Keratinocyte (primary cell): ENCODE measurements at regions not wholly inside any gene's neighbourhood (a gene's known extent, or its start where the extent isn't known, plus 50 kb on each side); places are given as distances from the start of the nearest gene placed in this dataset.

ENCODE experiments used
- DNase-seq: peaks from one replicate; pipeline ENCODE4 v3.0.0-alpha.2; 2011; ENCODE audit warnings: low read depth, missing footprints, low spot score
- FAIRE-seq: peaks from 2 replicates; lab custom pipeline; 2011; peaks lifted over from hg19 to GRCh38; lab: Jason Lieb, UNC
- H2AFZ ChIP-seq: 2 replicates; pipeline ENCODE4 v1.6.0; 2012; ENCODE audit warnings: low read length, control low read depth, inconsistent platforms; ENCODE audit not compliant: control insufficient read depth
- H3K27ac ChIP-seq: 2 replicates; pipeline ENCODE4 v1.5.1; 2011; ENCODE audit warnings: low read length; ENCODE audit not compliant: control insufficient read depth, insufficient read depth
- H3K27me3 ChIP-seq: 3 replicates; pipeline ENCODE4 v1.6.0; 2011; ENCODE audit warnings: low read length; ENCODE audit not compliant: control insufficient read depth, insufficient read depth; ENCODE audit errors: extremely low read depth
- H3K36me3 ChIP-seq, 2 experiments: 2 replicates in 1 of 2; 3 replicates in 1 of 2; pipeline ENCODE4 v1.5.1; 2011; ENCODE audit warnings: low read length in 2 of 2, mild to moderate bottlenecking in 1 of 2; ENCODE audit not compliant: control insufficient read depth in 2 of 2, insufficient read depth in 2 of 2; ENCODE audit errors: extremely low read depth in 1 of 2
- H3K4me1 ChIP-seq: 3 replicates; pipeline ENCODE4 v1.5.1; 2011; ENCODE audit warnings: low read length; ENCODE audit not compliant: control insufficient read depth, insufficient read depth; ENCODE audit errors: extremely low read depth
- H3K4me2 ChIP-seq: 3 replicates; pipeline ENCODE4 v1.6.0; 2011; ENCODE audit warnings: low read depth, low read length; ENCODE audit not compliant: control insufficient read depth, insufficient read depth; ENCODE audit errors: extremely low read depth
- H3K4me3 ChIP-seq, 3 experiments: fragments of 200-600 bp in 1 of 3; sonication (generic) in 1 of 3; 2 replicates in 2 of 3; 3 replicates in 1 of 3; pipeline ENCODE4 v1.5.1; 2011 to 2016; ENCODE audit warnings: low read length in 3 of 3, mild to moderate bottlenecking in 3 of 3, control low read depth in 2 of 3, inconsistent platforms in 1 of 3, low read depth in 1 of 3, mixed read lengths in 1 of 3, mixed run types in 1 of 3, moderate library complexity in 1 of 3; ENCODE audit not compliant: control insufficient read depth in 2 of 3, insufficient read depth in 2 of 3; ENCODE audit errors: extremely low read depth in 1 of 3
- H3K79me2 ChIP-seq: 2 replicates; pipeline ENCODE4 v1.6.0; 2012; ENCODE audit warnings: low read length; ENCODE audit not compliant: control insufficient read depth, insufficient read depth
- H3K9ac ChIP-seq: 3 replicates; pipeline ENCODE4 v1.6.0; 2011; ENCODE audit warnings: low read length; ENCODE audit not compliant: control insufficient read depth, insufficient read depth; ENCODE audit errors: extremely low read depth
- H3K9me1 ChIP-seq: 3 replicates; pipeline ENCODE4 v1.6.0; 2011; ENCODE audit warnings: low read length; ENCODE audit not compliant: control insufficient read depth, insufficient read depth; ENCODE audit errors: extremely low read depth
- H3K9me3 ChIP-seq: 2 replicates; pipeline ENCODE4 v1.5.1; 2012; ENCODE audit warnings: low read depth, low read length; ENCODE audit not compliant: control insufficient read depth
- H4K20me1 ChIP-seq: 3 replicates; pipeline ENCODE4 v1.6.0; 2011; ENCODE audit warnings: low read length; ENCODE audit not compliant: control insufficient read depth, insufficient read depth; ENCODE audit errors: extremely low read depth
- CTCF ChIP-seq, 3 experiments: IDR thresholded peaks in 1 of 3; conservative IDR thresholded peaks in 1 of 3; optimal IDR thresholded peaks in 1 of 3; 2 replicates in 2 of 3; 3 replicates in 1 of 3; pipeline versions ENCODE3 to v1.5.1; 2011; ENCODE audit warnings: low read length in 3 of 3, mild to moderate bottlenecking in 3 of 3, moderate library complexity in 2 of 3, control low read depth in 1 of 3, inconsistent platforms in 1 of 3; ENCODE audit not compliant: insufficient read depth in 2 of 3; ENCODE audit errors: extremely low read depth in 1 of 3
- EZH2 ChIP-seq: IDR thresholded peaks from one replicate; pipeline ENCODE4 v1.6.1; 2012; ENCODE audit warnings: inconsistent platforms, mild to moderate bottlenecking, low read length, moderate library complexity
- dilution Hi-C: fragments of 300-500 bp; cut with MboI; formaldehyde crosslinking; loops from one replicate; pipeline ENCODE4 v1.7.0; 2020; ENCODE audit warnings: low sequenced_read_pairs; ENCODE audit not compliant: extremely low pct_ligation_motif_present

- Histone ChIP-seq H3K4me3 (no peak overlapping the region), H3K36me3 (no peaks in the 10 kb centered on the region), H3K4me1 (no peaks in the 10 kb centered on the region), H3K9me1 (no peaks in the 10 kb centered on the region), H3K9ac (no peak overlapping the region), H3K9me3 (no peaks in the 10 kb centered on the region), H3K4me2 (no peak overlapping the region), H3K27ac (no peak overlapping the region), H2AFZ (no peak overlapping the region), H4K20me1 (no peaks in the 10 kb centered on the region), H3K27me3 (no peaks in the 10 kb centered on the region), H3K79me2 (no peaks in the 10 kb centered on the region)
- no peak for DNase-seq
- TF ChIP-seq CTCF (optimal IDR thresholded peaks at IDR 0.05 in 1 of 3, IDR thresholded peaks at IDR 0.05 in 1 of 3, conservative IDR thresholded peaks at IDR 0.05 in 1 of 3; ENCODE audit: extremely low read depth in 1 of 3, insufficient read depth in 2 of 3, low read length in 3 of 3) (no peak), EZH2 (no peak)
- FAIRE-seq: no peak
- dilution Hi-C loops: no loop called here
Measured at GRCh38 chr4:106473515-106473914, 104.9 kb upstream of the GIMD1 start.

- H3K4me2 ChIP-seq: no peak overlapping the region
- no peaks in the 10 kb centered on the region for H3K79me2 ChIP-seq
- dilution Hi-C loops: no loop called here
- H4K20me1 ChIP-seq: no peaks in the 10 kb centered on the region
- H3K27ac ChIP-seq: no peak overlapping the region
- H2AFZ ChIP-seq: no peak overlapping the region
- no peaks in the 10 kb centered on the region for H3K36me3 ChIP-seq
- H3K9me3 ChIP-seq: no peaks in the 10 kb centered on the region
- DNase-seq (no peak), FAIRE-seq (no peak)
- TF ChIP-seq CTCF (optimal IDR thresholded peaks at IDR 0.05 in 1 of 3, IDR thresholded peaks at IDR 0.05 in 1 of 3, conservative IDR thresholded peaks at IDR 0.05 in 1 of 3; ENCODE audit: extremely low read depth in 1 of 3, insufficient read depth in 2 of 3, low read length in 3 of 3): no peak
- TF ChIP-seq EZH2: no peak
- H3K9ac ChIP-seq: no peak overlapping the region
- no peaks in the 10 kb centered on the region for H3K4me1 ChIP-seq
- H3K9me1 ChIP-seq: no peaks in the 10 kb centered on the region
- no peaks in the 10 kb centered on the region for H3K27me3 ChIP-seq
- H3K4me3 ChIP-seq: no peak overlapping the region
Measured at GRCh38 chr4:106471151-106471550, 102.6 kb upstream of the GIMD1 start.
